GM18526 (cell line): ENCODE measurements at regions not wholly inside any gene's neighbourhood (a gene's known extent, or its start where the extent isn't known, plus 50 kb on each side); places are given as distances from the start of the nearest gene placed in this dataset.

Experiments
- POLR2A ChIP-seq: IDR thresholded peaks from 3 replicates; pipeline ENCODE4 v1.6.1; 2011; ENCODE audit not compliant: insufficient read length; ENCODE audit errors: extremely low read depth

GRCh38 chrX:39418731-39419638, 617.7 kb downstream of the MID1IP1 start:
- TF ChIP-seq POLR2A: no peak

- no peak for TF ChIP-seq POLR2A
Observed at GRCh38 chrX:39421006-39421405, 619.7 kb downstream of the MID1IP1 start.

GRCh38 chrX:39425124-39425806, 624.0 kb downstream of the MID1IP1 start:
- no peak for TF ChIP-seq POLR2A

GRCh38 chrX:39426101-39426500, 624.8 kb downstream of the MID1IP1 start:
- no peak for TF ChIP-seq POLR2A

- no peak for TF ChIP-seq POLR2A
Observed at GRCh38 chrX:39427492-39427891, 626.2 kb downstream of the MID1IP1 start.

DNA sequence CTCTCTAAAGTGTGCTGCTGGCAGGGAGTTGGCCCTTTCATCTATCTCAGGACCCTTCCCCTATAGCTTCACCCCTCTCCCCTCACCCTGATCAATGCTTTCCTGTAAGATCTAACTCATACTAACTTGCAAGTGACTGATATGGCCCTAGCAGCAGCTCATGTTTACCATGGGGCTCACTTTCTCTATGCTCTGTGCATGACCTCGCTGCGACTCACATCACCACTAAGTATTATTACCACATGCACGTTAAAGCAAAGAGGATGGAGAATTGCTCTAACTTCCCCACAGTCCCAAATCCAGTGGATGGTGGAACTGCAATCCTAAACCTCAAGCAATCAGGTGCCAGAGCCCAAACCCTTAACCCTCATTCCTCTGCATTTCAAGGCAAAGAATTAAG, 626.6 kb downstream of the MID1IP1 start:
- TF ChIP-seq POLR2A: no peak

DNA sequence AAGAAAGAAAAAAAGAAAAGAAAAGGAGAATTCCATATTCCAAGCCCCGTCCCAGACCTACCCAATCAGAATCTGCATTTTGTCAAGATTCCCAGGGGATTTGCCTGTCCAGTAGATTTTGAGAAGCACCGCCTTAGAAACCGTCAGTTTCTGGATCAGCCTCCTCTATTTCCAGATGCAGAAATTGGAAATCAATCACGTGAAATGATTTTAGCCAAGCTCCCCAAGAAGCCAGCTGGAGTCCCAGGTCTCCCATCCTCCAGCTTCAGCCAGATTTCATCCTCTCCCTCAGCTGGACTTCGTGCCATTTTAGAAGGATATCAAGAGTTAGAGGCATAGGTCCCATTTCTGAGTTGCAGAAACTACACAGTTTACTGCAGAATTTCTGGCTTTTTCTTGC, 629.3 kb downstream of the MID1IP1 start:
- TF ChIP-seq POLR2A: no peak

DNA sequence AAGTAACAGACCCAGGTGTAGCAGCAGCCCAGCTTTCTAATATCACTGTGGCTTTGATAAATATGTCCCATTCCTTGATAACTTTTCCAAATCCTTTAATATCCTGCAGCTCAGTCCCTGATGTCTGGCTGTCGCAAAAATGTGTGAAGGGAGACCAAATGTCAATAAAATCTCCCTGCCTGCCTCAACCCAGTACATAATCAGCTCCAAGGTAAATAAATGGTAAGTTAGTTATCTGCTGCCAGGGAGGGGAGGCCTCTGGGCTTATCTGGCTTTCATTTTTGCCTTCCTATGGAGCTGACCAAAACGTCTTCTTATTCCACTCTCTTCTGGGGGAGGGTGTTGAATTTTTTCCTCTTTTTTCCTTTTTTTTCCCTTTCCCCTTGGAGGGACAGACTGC, 630.6 kb downstream of the MID1IP1 start:
- TF ChIP-seq POLR2A: no peak

- no peak for TF ChIP-seq POLR2A
Observed at GRCh38 chrX:39437670-39438441, 636.6 kb downstream of the MID1IP1 start.

DNA sequence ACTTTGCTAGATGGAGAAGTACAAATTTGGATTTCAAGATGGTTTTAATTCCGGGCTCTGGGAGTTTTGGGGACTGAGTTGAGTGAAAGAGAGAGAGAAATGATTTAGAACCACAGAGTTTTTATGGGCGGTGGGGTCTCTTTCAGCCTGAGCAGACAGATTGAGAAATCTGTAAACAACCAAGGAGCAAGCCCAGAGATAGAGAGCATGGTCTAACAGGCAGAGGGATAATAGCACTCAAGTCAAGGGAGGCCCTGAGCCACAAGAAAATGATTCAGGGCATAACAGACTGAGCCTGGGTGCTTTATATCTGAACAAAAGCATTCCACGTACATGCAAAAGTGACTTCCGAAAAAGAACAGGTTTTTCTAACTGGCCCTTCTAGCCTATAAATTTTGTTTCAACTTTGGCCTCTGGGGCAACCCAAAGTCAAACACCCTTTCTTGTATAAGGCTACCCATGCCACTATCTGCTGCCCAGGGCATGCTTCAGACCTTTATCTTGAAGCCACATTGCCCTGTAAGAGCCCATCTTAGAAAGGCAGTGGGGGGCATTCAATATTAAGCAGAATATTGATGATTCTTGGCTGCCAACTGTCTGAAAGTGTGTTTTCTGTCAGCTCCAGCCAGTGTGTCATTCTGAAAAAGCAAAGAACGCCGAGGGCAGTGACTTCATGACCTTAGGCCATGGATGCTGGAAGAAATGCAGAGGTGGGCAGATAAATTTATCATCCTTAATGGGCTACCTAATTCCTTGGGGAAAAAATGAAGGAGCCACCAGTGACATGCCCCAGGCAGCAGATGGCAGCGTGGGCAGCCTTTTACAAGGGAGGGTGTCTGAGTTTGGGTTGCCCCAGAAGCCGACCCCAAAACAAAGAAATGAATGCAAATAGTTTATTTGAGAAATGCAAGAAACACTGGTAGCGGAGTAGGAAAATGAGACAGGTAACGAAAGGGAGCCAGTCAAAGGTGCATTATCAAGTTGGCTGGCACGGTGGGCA, 637.6 kb downstream of the MID1IP1 start:
- no peak for TF ChIP-seq POLR2A

- TF ChIP-seq POLR2A: no peak
Observed at GRCh38 chrX:39439906-39440798, 638.9 kb downstream of the MID1IP1 start.

DNA sequence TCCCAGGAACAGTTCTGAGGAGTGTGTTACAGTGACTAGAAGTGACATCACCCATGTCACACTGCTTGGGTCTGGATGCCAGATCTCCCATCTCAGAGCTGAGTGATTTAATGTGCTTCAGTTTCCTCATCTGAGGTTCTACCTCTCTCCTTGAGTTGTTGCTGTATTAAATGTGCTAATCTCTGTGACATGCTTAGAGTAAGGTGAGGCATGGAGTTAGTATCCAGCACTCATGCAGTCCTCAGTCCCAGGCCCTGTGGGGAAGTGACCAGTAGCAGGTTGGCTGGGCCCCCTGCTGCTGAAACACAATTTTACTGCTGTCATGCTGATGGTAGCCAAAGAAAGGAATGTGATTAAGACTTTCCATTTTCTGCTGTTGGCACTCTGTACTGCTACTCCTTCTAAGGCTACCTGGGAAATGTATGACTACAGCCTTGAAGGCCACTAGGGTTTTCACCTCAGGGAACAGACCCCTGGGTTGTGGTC, 639.6 kb downstream of the MID1IP1 start:
- TF ChIP-seq POLR2A: no peak

DNA sequence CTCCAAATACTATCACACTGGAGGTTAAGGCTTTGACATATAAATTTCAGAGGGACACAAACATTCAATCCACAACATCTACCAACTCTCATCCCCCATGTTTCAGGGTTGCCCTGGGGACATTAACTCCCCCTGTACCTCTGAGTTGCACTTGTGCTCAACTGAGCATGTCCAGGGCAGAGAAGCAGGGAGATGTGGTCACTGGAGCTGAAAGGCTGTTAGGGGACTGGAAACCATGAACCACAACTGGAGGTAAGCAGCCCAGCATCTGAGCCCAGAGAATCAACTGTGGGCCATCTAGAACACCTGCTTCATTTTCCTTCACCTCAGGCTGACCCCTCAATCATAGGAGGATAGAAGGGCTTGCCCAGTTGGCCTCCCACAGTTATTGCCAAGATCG, 641.1 kb downstream of the MID1IP1 start:
- no peak for TF ChIP-seq POLR2A
